ENCODE measurements at regions not wholly inside any gene's neighbourhood (a gene's known extent, or its start where the extent isn't known, plus 50 kb on each side); places are given as distances from the start of the nearest gene placed in this dataset.

GRCh38 chr6:4313044-4313686, 177.8 kb upstream of the ECI2 start:
- no peak for DNase-seq

DNA sequence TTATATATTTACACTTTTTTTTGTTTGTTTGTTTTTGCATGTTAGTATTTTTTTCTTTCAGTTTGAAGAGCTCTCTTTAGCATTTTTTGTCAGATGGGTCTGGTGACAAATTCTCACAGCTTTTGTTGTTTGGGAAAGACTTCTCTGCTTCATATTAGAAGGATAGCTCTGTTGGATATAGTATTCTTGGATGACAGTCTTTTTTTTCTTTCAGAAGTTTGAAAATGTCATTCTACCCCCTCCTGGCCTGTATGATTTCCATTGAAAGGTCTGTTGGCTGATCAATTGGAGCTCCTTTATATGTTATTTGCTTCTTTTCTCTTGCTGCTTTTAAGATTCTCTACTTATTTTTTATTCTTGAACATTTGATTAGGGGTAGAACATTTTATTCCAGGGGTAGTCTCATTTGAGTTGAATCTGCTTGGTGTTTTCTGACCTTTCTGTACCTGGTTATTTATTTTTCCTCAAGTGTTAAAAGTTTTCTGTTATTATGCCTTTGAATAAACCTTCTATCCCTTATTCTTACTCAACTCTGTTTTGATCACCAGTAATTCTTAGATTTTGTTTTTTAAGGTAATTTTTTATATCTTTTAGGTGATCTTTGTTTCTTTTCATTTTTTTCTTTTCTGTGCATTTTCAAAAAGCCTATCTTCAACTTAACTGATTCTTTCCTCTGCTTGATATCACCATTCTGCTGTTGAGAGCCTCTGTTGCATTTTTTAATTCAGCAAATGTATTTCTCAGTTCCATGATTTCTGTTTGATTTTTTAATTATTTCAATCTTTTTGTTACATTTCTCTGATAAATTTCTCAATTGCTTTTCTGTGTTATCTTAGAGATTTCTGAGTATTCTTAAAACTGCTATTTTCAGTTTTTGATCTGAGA, 176.8 kb upstream of the ECI2 start:
- DNase-seq, result no peak

DNA sequence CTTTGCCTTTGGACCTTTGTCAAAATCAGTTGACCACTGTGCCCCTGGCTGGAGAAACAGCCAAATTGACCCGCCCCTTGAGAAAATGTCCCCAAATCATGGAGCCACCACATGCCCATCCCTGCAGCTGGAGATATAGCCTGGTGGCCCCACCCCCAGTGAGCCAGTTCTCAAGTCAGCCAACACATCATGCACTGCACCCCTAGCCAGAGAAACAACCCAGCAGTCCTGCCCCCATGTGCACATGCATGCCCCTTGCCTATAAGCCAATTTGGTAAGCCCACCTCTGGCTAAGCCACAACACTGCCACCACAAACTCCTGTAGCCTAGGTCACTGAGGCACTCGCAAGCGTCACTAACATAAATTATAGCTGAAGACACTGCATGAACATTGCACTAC, 174.2 kb upstream of the ECI2 start:
- no peak for DNase-seq

DNA sequence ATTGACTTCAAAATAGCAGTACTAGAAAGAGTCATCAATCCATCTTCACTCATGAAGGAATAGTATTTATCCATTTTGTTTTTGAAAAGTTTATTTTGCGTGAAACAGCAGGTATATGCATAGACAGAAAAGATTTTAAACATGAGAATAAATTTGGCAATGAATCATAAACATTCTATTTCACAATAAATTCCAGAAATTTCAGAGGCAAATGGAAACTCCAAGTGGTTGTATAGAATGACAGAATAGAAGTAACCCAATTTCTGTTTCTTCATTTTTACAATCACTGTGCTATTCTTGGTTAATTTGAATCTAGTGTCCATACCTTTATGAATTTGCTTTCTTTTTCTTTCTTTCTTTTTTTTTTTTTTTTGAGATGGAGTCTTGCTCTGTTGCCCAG, 173.0 kb upstream of the ECI2 start:
- DNase-seq, result no peak

DNA sequence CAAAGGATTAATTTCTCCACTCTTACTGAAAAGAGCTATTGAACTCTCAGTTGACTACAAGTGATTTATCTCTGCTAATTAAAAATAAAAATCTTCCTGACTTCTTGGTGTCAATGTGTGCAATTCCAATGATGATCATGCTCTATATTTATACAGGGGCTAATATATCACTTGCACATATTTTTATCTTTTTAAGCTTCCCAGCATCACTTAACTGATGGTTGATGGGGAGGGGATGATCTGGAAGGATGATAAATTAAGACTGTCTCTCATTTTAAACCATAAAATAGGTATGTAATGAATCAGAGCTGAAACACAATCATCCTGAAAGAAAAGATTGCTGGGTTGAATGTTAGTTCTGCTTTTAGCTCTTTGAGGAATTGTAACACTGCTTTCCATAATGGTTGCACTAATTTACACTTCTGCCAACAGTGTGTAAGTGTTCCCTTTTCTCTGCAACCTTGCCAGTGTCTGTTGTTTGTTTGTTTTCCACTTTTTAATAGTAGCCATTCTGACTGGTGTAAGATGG, 169.6 kb upstream of the ECI2 start:
- DNase-seq, result no peak

- no peak for DNase-seq
Observed at GRCh38 chr6:4303638-4304037, 168.3 kb upstream of the ECI2 start.

DNA sequence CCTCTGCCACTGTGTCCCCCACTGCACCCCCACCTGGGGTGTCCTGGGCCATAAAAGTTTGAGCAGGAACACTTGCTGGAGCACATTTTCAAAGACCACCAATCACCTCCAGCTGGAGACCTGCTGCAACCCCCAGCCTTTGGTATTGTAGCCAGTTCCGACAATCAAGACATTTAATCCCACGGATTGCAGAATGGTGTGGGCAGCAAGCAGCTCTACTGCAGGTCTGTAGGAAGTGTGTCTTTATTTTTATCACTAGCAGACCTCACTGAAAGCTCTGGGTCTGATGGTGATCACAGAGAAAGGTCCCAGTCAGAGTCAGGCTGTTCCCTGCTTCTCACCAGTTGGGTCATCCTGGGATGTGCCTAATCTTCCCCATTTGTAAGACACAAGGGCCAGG, 167.1 kb upstream of the ECI2 start:
- no peak for DNase-seq

DNA sequence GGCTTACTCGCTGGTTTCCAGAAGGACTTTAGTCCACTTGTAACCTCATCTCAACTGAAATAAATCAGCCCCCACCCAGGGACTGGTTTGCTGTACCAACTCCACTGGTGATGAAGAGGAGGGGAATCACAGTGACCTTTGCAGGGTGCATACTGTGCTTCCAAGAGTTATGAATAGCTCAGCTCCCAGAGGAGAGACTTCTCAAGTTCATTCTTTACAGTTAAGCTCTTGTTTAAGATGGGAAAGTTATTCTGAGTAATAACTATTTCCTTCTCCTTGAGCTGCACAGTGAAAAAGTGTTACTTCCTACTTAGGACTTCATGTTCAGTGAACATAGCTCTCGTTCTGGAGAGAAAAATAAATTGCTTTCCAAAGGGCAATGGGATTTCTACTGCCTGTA, 166.5 kb upstream of the ECI2 start:
- DNase-seq, result no peak

DNA sequence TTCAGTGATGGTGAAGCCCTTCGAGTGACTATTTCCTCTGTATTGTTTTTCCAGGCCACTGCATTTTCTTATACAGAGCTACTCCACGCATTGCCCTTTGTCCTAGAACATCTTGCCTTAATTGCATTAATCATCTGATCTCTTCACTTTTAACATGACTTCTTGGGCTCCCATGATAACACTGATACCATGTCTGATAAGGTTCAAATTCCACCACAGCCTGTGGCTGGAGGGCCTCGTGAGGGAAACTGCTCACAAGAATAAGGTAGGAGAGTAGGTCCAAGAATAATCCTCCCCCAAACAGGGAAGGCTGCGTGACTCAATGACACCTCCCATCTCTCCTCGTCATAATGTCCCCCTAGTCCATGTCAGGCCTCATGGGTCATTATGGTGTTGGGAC, 165.5 kb upstream of the ECI2 start:
- DNase-seq, result no peak

GRCh38 chr6:4299476-4299875, 164.1 kb upstream of the ECI2 start:
- no peak for DNase-seq

DNA sequence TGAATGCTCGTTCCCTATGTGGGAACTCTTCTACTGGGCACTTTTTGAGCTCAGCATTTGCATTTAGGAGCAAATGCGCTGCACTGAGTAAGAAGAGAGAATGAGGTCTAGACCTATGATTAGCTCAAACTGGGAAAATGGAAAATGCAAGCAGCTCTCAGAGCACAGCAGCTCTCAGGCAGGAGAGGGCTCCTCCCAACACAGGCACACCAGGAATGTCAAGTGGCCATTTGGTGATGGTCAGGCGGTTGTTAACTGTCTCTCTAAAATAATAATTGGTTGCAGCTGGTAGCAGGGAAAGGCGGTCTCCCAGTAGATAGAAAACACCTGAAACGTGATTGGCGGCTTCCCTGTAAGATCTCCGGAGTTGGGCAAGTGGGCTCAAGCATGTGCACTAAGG, 162.0 kb upstream of the ECI2 start:
- no peak for DNase-seq

DNA sequence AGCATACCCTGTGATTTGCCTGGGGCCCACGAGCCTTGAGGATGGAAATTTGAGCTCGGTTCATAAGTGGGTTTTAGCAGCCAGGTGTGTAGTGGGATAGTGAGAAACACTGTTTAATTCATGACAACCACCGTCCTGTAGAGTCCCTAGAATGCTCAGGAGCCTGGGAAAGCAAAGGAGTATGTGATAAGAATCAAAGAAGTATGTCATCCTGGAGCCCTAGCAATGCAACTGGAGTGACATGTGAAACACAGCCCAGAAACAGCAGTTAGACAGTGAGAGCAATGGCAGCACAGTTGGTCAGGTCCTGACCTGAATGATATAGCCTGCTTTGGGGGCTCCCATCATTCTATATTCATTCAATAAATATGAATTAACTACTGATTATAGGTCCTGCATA, 161.2 kb upstream of the ECI2 start:
- no peak for DNase-seq

GRCh38 chr6:4295783-4296155, 160.4 kb upstream of the ECI2 start:
- no peak for DNase-seq

GRCh38 chr6:4295058-4295782, 159.8 kb upstream of the ECI2 start:
- no peak for DNase-seq

DNA sequence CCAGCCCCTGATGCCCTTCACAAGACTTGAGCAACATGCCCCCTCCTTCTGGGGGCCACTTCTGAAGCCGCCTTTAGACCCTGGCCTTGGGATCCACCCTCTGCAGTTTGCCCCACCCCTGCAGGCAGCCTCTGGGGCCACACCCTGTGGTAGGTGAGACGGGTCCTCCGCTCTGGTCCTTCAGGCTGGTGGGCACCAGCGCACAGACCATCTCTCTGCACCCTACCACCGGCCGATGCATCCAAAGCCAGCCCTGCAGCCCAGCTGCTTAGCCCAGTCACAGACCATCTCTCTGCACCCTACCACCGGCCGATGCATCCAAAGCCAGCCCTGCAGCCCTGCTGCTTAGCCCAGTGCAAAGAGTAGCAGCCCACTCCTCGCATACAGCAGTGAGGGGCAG, 159.3 kb upstream of the ECI2 start:
- no peak for DNase-seq

DNA sequence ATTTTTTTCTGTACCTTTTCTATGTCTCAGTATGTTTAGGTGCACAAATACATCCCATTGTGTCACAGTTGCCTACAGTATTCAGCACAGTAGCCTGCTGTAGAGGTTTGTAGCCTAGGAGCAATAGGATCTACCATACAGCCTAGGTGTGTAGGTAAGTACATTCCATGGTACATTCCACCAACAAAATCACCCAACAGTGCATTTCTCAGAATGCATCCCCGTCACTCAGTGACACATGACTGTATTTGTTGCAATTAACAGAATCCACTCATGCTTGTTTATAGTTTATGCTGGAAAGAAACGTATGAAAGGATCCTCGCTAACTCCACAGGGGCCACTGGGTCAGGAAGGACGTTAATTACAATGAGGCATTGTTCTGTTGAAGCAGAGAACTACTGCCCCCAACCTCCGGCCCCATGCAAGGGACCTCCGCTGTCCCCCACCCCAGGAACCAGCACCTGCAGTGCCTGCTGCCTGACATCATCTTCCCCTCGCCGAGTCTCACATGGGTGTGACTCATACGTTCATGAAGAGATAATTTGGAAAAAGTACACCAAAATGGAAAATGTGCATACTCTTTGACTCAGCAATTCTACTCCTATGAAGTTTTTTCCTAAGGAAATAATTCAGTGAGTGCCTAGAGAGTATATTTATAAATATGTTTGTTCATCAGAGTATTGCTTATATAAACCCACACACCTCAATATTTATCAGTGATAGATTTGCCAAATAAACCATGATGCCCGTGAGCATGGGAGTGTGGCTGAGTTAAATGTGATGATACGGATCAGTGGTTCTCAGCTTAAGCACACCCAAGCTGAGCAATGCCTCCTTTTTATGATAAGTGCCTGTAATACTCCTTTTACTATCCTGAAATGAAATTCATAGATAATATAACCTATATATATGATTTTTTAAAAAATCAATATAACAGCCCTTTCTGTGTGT, 156.4 kb upstream of the ECI2 start:
- no peak for DNase-seq

DNA sequence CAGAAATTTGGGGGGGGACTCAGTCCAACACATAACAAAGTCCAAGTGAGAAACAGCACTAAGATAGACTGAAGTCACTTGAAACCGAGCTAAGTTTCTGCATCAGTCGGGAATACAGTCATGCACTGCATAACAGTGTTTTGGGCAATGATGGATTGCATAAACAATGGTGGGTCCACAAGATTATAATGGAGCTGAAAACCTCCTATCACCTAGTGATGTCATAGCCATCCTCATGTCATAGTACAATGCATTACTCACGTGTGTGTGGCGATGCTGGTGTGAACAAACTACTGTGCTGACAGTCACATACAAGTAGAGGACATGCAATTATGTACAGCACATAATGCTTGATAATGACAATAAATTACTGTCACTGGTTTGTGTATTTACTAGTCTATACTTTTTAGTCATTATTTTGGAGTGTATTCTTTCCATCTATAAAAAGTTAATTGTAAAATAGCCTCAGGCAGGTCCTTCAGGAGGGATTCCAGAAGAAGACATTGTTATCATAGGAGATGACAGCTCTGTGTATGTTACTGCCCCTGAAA, 154.5 kb upstream of the ECI2 start:
- DNase-seq, result no peak

GRCh38 chr6:4287811-4288244, 152.5 kb upstream of the ECI2 start:
- no peak for DNase-seq

DNA sequence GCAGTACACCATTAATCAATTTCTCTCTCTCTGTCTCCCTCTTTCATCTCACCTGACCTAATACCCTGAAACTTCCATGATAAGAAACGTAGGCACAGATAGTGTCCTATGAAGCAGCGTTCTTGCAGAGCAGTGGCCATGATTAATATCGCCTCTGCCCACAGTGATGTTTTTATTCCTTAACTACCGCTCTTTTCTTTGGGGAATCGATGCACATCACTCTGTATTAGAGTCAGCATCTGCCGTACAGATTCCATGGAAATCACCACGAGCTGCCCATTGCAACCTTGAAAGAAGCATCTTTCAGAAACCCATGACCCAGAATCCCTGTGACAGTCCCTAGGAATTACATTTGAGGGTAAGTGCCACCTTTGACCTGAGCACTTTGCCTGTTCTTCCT, 152.0 kb upstream of the ECI2 start:
- DNase-seq, result no peak

DNA sequence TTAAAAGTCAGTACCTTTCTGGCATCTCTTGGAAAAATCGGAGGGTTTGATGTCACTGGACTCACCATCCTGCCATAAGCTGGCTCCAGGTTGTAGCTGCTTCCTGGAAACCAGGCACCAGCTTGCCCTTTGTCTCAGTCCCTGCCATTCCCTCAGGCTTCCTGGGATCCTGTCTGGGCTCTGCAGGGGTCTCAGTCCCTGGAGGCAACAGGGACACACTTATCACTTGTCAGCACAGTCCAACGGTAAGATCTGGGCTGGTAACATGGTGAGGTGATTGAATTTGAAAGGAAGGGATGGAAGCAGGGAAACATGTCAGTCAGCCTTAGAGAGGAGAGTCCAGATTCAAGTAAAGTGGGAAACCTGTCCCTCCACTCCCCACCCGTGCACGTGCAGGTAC, 147.6 kb upstream of the ECI2 start:
- DNase-seq, result no peak

DNA sequence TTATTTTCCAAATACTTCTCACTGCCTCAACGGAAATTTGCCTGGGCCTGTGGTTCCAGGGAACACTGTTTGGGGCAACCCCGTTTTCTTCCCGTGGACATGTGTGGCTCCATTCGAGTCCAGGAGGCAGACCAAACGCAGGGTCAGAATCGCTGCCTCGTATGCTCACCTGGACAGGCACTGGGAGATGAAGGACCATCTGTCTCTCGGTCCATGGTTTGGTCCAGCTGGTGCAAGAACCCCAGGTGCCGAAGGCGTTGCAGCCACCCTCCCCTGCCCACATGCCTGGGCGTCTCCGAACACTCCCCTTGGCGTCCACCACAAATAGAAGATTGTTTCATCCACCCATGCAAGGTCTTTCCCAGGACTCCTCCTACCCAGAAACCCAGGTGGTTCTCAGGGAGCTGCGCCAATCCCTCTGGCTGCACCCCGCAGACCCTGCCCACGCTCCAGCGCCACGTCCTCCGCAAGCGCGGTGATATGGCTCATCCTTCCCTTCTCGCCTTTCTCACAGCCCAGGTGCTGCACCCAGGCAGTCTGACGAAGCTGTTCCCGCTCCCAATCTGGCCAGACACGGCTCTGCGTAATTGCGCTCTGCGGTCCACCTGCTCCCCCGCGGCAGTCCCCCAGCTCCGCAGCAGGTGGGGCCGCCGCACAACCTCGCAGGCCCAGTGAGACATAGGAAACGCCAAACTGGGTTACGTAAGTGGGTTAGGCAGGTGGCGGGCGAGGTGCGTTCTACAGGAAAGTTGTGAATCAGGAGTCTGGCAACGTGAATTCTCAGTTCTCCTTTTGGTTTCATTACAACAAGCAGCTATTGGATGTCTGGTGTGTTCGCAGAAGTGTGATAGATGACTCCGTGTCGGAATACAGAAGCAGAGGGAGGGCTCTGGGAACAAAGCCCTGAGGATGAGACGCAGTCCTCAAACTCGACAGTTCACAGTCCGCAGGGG, 146.2 kb upstream of the ECI2 start:
- peak; percentile 24 to 69 for DNase-seq
